ENCODE measurements at regions not wholly inside any gene's neighbourhood (a gene's known extent, or its start where the extent isn't known, plus 50 kb on each side); places are given as distances from the start of the nearest gene placed in this dataset.

GRCh38 chr9:89807682-89808075, 202.9 kb downstream of the GADD45G start:
- Histone ChIP-seq H3K27me3 (replicated peaks in 1 of 2; ENCODE audit: control insufficient read depth in 2 of 2, insufficient read depth in 2 of 2, low read length in 1 of 2) (no peaks in the 10 kb centered on the region), H3K27ac (ENCODE audit: control insufficient read depth, insufficient read depth) (no peak overlapping the region), H3K9me3 (replicated peaks; ENCODE audit: control insufficient read depth, insufficient read depth, low read length) (no peaks in the 10 kb centered on the region), H3K9ac (ENCODE audit: control insufficient read depth, insufficient read depth, low read length) (no peak overlapping the region), H3K4me2 (ENCODE audit: control insufficient read depth, insufficient read depth) (no peak overlapping the region), H3K79me2 (ENCODE audit: control insufficient read depth, insufficient read depth, low read length) (no peaks in the 10 kb centered on the region), H2AFZ (ENCODE audit: control insufficient read depth, low read depth, low read length) (0 out of 2 replicates have a peak overlapping the region, but pooled peaks have one; percentile 21), H4K20me1 (ENCODE audit: control insufficient read depth, insufficient read depth) (no peaks in the 10 kb centered on the region), H3K36me3 (ENCODE audit: control insufficient read depth in 2 of 2, insufficient read depth in 2 of 2, low read length in 1 of 2) (no peaks in the 10 kb centered on the region), H3K4me3 (no peak overlapping the region), H3K4me1 (ENCODE audit: control insufficient read depth, insufficient read depth, low read length) (no peaks in the 10 kb centered on the region)
- 0% methylated on average over 2 of the region's 2 CpGs for WGBS (ENCODE audit: insufficient coverage, insufficient replicate concordance, low lambda C conversion rate, missing lambda C conversion rate)
- ChIA-PET SMC1A (ENCODE audit: uncharacterized antibody, unreplicated experiment) (no interaction called here), POLR2A (no interaction called here), RAD21 (ENCODE audit: unreplicated experiment) (no interaction called here), CTCF (no interaction called here)
- no peak for FAIRE-seq
- in situ Hi-C loops (cut with MboI), result no loop called here
- ATAC-seq, result peak; percentile 68
- intact Hi-C loops (cut with micrococcal nuclease; ENCODE audit: unreplicated experiment), result no loop called here
- TF ChIP-seq REST (IDR thresholded peaks at IDR 0.05; ENCODE audit: low read depth, low read length) (no peak), MXI1 (IDR thresholded peaks at IDR 0.05; ENCODE audit: low read depth, low read length) (no peak), SMARCA5 (IDR thresholded peaks at IDR 0.05) (no peak), POLR2A (IDR thresholded peaks at IDR 0.05; ENCODE audit: low read depth, low read length) (no peak), PBX3 (IDR thresholded peaks at IDR 0.05; ENCODE audit: insufficient replicate concordance, low read depth, low read length) (no peak), ZBED1 (IDR thresholded peaks at IDR 0.05; ENCODE audit: borderline replicate concordance) (no peak), FOS (IDR thresholded peaks at IDR 0.05; ENCODE audit: borderline replicate concordance, extremely low read depth, insufficient read length) (no peak), SREBF1 (IDR thresholded peaks at IDR 0.05; ENCODE audit: low read length) (no peak), JUND (IDR thresholded peaks at IDR 0.05; ENCODE audit: low read depth, low read length) (no peak)
- no TSS peak for BruUV-seq (replicated peaks)
- DNase-seq (ENCODE audit: low read depth, low spot score), result no peak
